ENCODE measurements at regions not wholly inside any gene's neighbourhood (a gene's known extent, or its start where the extent isn't known, plus 50 kb on each side); places are given as distances from the start of the nearest gene placed in this dataset.

DNA sequence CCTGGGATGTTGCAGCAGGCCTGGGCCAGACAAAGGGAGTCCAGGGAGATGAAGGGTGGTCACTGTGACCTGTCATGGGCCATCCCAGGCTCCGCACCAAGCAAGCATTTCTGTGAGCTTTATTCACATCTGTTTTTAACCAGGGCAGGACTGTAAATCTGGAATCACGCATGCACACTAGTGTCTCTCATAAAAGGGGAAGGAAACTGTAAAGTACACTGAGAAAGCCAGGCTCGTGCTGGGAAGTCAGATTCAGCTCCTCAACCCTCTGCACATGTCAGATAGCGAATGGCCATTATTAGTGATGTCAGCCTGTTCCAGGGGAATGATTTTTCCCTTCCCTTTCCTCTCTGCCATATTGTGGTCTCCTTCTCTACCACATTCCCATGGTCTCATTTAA lies 818.6 kb upstream of the RAB6C start:
- Mint-ChIP-seq H3K27ac (no peak overlapping the region), H3K4me1 (no peaks in the 10 kb centered on the region), H3K9me3 (no peaks in the 10 kb centered on the region), H3K36me3 (no peaks in the 10 kb centered on the region), H3K27me3 (ENCODE audit: low read depth) (no peaks in the 10 kb centered on the region), H3K4me3 (no peak overlapping the region)
- POLR2A ChIA-PET, result no interaction called here
- CTCF ChIA-PET, result interaction anchor here (0.9 kb wide), 1 partner anchor 93 kb away, joined by 3 read pairs; no protein-coding TSS in a partner anchor
- ATAC-seq, result no peak
- TF ChIP-seq, protein P1, sequence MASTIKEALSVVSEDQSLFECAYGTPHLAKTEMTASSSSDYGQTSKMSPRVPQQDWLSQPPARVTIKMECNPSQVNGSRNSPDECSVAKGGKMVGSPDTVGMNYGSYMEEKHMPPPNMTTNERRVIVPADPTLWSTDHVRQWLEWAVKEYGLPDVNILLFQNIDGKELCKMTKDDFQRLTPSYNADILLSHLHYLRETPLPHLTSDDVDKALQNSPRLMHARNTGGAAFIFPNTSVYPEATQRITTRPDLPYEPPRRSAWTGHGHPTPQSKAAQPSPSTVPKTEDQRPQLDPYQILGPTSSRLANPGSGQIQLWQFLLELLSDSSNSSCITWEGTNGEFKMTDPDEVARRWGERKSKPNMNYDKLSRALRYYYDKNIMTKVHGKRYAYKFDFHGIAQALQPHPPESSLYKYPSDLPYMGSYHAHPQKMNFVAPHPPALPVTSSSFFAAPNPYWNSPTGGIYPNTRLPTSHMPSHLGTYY (CRISPR knock-in tag; IDR thresholded peaks at IDR 0.05), result no peak
- TF ChIP-seq FOXP1 (CRISPR knock-in tag; IDR thresholded peaks at IDR 0.05; ENCODE audit: borderline replicate concordance), result no peak
- TF ChIP-seq, protein P2, sequence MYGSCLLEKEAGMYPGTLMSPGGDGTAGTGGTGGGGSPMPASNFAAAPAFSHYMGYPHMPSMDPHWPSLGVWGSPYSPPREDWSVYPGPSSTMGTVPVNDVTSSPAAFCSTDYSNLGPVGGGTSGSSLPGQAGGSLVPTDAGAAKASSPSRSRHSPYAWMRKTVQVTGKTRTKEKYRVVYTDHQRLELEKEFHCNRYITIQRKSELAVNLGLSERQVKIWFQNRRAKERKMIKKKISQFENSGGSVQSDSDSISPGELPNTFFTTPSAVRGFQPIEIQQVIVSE (CRISPR knock-in tag; IDR thresholded peaks at IDR 0.05; ENCODE audit: borderline replicate concordance), result no peak
- TF ChIP-seq ZNF423 (CRISPR knock-in tag; IDR thresholded peaks at IDR 0.05), result no peak
- TF ChIP-seq ZNF232 (CRISPR knock-in tag; IDR thresholded peaks at IDR 0.05), result no peak
- no peak for TF ChIP-seq ETV6 (CRISPR knock-in tag; IDR thresholded peaks at IDR 0.05)
- no peak for TF ChIP-seq ESRRA (CRISPR knock-in tag; IDR thresholded peaks at IDR 0.05; ENCODE audit: borderline replicate concordance)
- TF ChIP-seq, protein P3, sequence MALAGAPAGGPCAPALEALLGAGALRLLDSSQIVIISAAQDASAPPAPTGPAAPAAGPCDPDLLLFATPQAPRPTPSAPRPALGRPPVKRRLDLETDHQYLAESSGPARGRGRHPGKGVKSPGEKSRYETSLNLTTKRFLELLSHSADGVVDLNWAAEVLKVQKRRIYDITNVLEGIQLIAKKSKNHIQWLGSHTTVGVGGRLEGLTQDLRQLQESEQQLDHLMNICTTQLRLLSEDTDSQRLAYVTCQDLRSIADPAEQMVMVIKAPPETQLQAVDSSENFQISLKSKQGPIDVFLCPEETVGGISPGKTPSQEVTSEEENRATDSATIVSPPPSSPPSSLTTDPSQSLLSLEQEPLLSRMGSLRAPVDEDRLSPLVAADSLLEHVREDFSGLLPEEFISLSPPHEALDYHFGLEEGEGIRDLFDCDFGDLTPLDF (CRISPR knock-in tag; IDR thresholded peaks at IDR 0.05), result no peak
- no peak for TF ChIP-seq ZNF219 (CRISPR knock-in tag; IDR thresholded peaks at IDR 0.05; ENCODE audit: borderline replicate concordance)
- TF ChIP-seq, protein P4, sequence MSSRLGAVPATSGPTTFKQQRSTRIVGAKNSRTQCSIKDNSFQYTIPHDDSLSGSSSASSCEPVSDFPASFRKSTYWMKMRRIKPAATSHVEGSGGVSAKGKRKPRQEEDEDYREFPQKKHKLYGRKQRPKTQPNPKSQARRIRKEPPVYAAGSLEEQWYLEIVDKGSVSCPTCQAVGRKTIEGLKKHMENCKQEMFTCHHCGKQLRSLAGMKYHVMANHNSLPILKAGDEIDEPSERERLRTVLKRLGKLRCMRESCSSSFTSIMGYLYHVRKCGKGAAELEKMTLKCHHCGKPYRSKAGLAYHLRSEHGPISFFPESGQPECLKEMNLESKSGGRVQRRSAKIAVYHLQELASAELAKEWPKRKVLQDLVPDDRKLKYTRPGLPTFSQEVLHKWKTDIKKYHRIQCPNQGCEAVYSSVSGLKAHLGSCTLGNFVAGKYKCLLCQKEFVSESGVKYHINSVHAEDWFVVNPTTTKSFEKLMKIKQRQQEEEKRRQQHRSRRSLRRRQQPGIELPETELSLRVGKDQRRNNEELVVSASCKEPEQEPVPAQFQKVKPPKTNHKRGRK (CRISPR knock-in tag; IDR thresholded peaks at IDR 0.05; ENCODE audit: borderline replicate concordance), result no peak
- TF ChIP-seq NFE2L1 (CRISPR knock-in tag; IDR thresholded peaks at IDR 0.05), result no peak
- TF ChIP-seq HMGA2 (CRISPR knock-in tag; IDR thresholded peaks at IDR 0.05), result no peak
- no peak for TF ChIP-seq CBFB (CRISPR knock-in tag; IDR thresholded peaks at IDR 0.05; ENCODE audit: low read depth)
- no peak for DNase-seq (ENCODE audit: low spot score)

DNA sequence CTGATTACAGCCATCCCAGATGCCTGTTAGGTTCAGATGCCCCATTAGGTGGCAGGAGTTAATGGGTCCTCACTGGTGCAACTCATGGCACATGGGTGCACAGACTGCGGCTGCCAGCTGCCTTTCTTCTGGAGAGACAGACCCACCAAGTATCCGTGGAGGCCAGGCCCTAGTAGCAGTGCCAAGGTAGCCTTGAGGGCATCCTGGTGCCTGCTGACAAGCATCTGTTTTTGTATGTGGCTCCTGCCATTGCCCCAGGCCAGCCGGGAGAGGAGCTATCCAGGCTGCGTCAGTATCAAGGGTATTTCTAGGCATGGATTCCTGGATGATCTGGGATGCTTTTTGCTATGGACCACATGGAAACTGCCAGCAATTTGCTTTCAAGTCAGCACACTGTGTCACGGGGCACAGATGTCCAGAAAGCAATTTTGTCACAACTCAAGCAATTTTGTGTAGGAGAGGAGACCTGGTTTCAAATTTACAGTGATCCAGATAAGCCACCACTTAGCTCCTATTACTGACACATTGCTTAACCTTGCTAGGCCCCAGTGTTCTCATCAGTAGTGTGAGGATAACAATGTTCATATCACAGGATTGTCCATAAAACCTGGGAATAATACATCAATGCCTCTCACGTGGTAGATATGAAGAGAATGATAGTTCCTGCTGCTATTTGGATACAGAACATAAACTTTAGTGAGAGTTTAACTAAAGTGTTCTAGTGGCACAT lies 815.1 kb upstream of the RAB6C start:
- Mint-ChIP-seq H3K27ac (no peak overlapping the region), H3K36me3 (no peaks in the 10 kb centered on the region), H3K27me3 (ENCODE audit: low read depth) (no peaks in the 10 kb centered on the region), H3K4me1 (peaks cover 4% of the 10 kb centered on the region; the same call in 1 of the 2 replicates), H3K9me3 (peaks cover 8% of the 10 kb centered on the region), H3K4me3 (no peak overlapping the region)
- POLR2A ChIA-PET, result no interaction called here
- ATAC-seq (no peak), DNase-seq (ENCODE audit: low spot score) (no peak)
- CTCF ChIA-PET, result interaction anchor here (0.6 kb wide), 1 partner anchor 76 kb away, joined by 3 read pairs; no protein-coding TSS in a partner anchor
- TF ChIP-seq, protein P5, sequence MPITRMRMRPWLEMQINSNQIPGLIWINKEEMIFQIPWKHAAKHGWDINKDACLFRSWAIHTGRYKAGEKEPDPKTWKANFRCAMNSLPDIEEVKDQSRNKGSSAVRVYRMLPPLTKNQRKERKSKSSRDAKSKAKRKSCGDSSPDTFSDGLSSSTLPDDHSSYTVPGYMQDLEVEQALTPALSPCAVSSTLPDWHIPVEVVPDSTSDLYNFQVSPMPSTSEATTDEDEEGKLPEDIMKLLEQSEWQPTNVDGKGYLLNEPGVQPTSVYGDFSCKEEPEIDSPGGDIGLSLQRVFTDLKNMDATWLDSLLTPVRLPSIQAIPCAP (CRISPR knock-in tag; IDR thresholded peaks at IDR 0.05), result no peak
- TF ChIP-seq ZNF671 (CRISPR knock-in tag; IDR thresholded peaks at IDR 0.05), result no peak
- TF ChIP-seq ZBTB21 (CRISPR knock-in tag; IDR thresholded peaks at IDR 0.05; ENCODE audit: borderline replicate concordance), result no peak
- TF ChIP-seq MYBL2 (CRISPR knock-in tag; IDR thresholded peaks at IDR 0.05), result no peak
- TF ChIP-seq, protein P6, sequence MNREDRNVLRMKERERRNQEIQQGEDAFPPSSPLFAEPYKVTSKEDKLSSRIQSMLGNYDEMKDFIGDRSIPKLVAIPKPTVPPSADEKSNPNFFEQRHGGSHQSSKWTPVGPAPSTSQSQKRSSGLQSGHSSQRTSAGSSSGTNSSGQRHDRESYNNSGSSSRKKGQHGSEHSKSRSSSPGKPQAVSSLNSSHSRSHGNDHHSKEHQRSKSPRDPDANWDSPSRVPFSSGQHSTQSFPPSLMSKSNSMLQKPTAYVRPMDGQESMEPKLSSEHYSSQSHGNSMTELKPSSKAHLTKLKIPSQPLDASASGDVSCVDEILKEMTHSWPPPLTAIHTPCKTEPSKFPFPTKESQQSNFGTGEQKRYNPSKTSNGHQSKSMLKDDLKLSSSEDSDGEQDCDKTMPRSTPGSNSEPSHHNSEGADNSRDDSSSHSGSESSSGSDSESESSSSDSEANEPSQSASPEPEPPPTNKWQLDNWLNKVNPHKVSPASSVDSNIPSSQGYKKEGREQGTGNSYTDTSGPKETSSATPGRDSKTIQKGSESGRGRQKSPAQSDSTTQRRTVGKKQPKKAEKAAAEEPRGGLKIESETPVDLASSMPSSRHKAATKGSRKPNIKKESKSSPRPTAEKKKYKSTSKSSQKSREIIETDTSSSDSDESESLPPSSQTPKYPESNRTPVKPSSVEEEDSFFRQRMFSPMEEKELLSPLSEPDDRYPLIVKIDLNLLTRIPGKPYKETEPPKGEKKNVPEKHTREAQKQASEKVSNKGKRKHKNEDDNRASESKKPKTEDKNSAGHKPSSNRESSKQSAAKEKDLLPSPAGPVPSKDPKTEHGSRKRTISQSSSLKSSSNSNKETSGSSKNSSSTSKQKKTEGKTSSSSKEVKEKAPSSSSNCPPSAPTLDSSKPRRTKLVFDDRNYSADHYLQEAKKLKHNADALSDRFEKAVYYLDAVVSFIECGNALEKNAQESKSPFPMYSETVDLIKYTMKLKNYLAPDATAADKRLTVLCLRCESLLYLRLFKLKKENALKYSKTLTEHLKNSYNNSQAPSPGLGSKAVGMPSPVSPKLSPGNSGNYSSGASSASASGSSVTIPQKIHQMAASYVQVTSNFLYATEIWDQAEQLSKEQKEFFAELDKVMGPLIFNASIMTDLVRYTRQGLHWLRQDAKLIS (CRISPR knock-in tag; IDR thresholded peaks at IDR 0.05; ENCODE audit: borderline replicate concordance), result no peak
- TF ChIP-seq ESRRA (CRISPR knock-in tag; IDR thresholded peaks at IDR 0.05; ENCODE audit: borderline replicate concordance), result no peak
- TF ChIP-seq, protein P7, sequence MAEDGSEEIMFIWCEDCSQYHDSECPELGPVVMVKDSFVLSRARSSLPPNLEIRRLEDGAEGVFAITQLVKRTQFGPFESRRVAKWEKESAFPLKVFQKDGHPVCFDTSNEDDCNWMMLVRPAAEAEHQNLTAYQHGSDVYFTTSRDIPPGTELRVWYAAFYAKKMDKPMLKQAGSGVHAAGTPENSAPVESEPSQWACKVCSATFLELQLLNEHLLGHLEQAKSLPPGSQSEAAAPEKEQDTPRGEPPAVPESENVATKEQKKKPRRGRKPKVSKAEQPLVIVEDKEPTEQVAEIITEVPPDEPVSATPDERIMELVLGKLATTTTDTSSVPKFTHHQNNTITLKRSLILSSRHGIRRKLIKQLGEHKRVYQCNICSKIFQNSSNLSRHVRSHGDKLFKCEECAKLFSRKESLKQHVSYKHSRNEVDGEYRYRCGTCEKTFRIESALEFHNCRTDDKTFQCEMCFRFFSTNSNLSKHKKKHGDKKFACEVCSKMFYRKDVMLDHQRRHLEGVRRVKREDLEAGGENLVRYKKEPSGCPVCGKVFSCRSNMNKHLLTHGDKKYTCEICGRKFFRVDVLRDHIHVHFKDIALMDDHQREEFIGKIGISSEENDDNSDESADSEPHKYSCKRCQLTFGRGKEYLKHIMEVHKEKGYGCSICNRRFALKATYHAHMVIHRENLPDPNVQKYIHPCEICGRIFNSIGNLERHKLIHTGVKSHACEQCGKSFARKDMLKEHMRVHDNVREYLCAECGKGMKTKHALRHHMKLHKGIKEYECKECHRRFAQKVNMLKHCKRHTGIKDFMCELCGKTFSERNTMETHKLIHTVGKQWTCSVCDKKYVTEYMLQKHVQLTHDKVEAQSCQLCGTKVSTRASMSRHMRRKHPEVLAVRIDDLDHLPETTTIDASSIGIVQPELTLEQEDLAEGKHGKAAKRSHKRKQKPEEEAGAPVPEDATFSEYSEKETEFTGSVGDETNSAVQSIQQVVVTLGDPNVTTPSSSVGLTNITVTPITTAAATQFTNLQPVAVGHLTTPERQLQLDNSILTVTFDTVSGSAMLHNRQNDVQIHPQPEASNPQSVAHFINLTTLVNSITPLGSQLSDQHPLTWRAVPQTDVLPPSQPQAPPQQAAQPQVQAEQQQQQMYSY (CRISPR knock-in tag; IDR thresholded peaks at IDR 0.05), result no peak
- TF ChIP-seq GRHL2 (CRISPR knock-in tag; IDR thresholded peaks at IDR 0.05; ENCODE audit: insufficient replicate concordance, severe bottlenecking), result no peak
- no peak for TF ChIP-seq CREM (CRISPR knock-in tag; IDR thresholded peaks at IDR 0.05)
